GM10248 (cell line): ENCODE measurements at regions not wholly inside any gene's neighbourhood (a gene's known extent, or its start where the extent isn't known, plus 50 kb on each side); places are given as distances from the start of the nearest gene placed in this dataset.

Experiments used
- CTCF ChIA-PET: fragments of 300-600 bp; sonication (Branson Sonifier 250); formaldehyde crosslinking; extraction: SDS; loops from one replicate; lab custom pipeline; 2021; ENCODE audit warnings: antibody characterized with exemption; lab: Yijun Ruan, JAX
- POLR2A ChIA-PET: fragments of 350-650 bp; sonication (Branson Sonifier 250); formaldehyde crosslinking; extraction: SDS; loops from one replicate; lab custom pipeline; 2020; ENCODE audit warnings: antibody characterized with exemption; lab: Yijun Ruan, JAX
- DNase-seq: peaks from one replicate; pipeline ENCODE4 v3.0.0; 2012; ENCODE audit errors: extremely low spot score
- CTCF ChIP-seq: IDR thresholded peaks from 2 replicates; pipeline ENCODE4 v1.5.1; 2012; ENCODE audit warnings: mild to moderate bottlenecking, low read depth; ENCODE audit errors: extremely low read depth, missing control alignments, control extremely low read depth

GRCh38 chr10:130453721-130454542 is 317.7 kb downstream of the GLRX3 start:
- ChIA-PET POLR2A (no interaction called here), CTCF (no interaction called here)
- TF ChIP-seq CTCF = no peak
- no peak for DNase-seq

- POLR2A ChIA-PET = no interaction called here
- no peak for DNase-seq
- CTCF ChIA-PET = no interaction called here
- TF ChIP-seq CTCF = no peak
These were observed 318.4 kb downstream of the GLRX3 start for GRCh38 chr10:130454543-130455000.

- ChIA-PET CTCF (no interaction called here), POLR2A (no interaction called here)
- TF ChIP-seq CTCF = no peak
- DNase-seq = no peak
These were observed 319.0 kb downstream of the GLRX3 start for GRCh38 chr10:130455111-130455695.

- POLR2A ChIA-PET = no interaction called here
- DNase-seq = no peak
- CTCF ChIA-PET = no interaction called here
- TF ChIP-seq CTCF = no peak
These were observed 319.6 kb downstream of the GLRX3 start for GRCh38 chr10:130455791-130456190.

- ChIA-PET CTCF (no interaction called here), POLR2A (no interaction called here)
- no peak for TF ChIP-seq CTCF
- no peak for DNase-seq
These were observed 320.4 kb downstream of the GLRX3 start for GRCh38 chr10:130456616-130457015.

- TF ChIP-seq CTCF = no peak
- POLR2A ChIA-PET = no interaction called here
- no peak for DNase-seq
- CTCF ChIA-PET = no interaction called here
These were observed 322.3 kb downstream of the GLRX3 start for GRCh38 chr10:130458509-130458908.
